K562 (cell line): ENCODE measurements at regions not wholly inside any gene's neighbourhood (a gene's known extent, or its start where the extent isn't known, plus 50 kb on each side); places are given as distances from the start of the nearest gene placed in this dataset.
A peak's percentile ranks its signal among the peaks of the same experiment; 100 is the strongest.
"Not testable (repeated sequence)": the region's sequence is repeated elsewhere in the genome, so short reads cannot be mapped to it uniquely, and the experiment has no call there.

Source experiments
- ATAC-seq: fragments of 200-7000 bp; cut with Tn5 transposase; 3 replicates; pipeline ENCODE4 v1.9.1; 2020; ENCODE audit warnings: moderate library complexity
- BruUV-seq: library from RNA; stranded (reverse); fragments of 400-500 nt; replicated peaks from 2 replicates; lab custom pipeline; 2021; lab: Mats Ljungman, UMichigan
- CTCF ChIA-PET: fragments of 300-600 bp; formaldehyde crosslinking; extraction: SDS; loops from one replicate; lab custom pipeline; 2021; ENCODE audit warnings: low intra/inter-chr PET ratio; lab: Yijun Ruan, JAX
- POLR2A ChIA-PET: fragments of 300-600, 350-650 bp; sonication (Branson Sonifier 250); formaldehyde crosslinking; extraction: SDS; loops from one replicate; lab custom pipeline; 2021; ENCODE audit warnings: antibody characterized with exemption, inconsistent platforms; lab: Yijun Ruan, JAX
- DNase-seq, 4 experiments: peaks; one replicate each; pipeline versions ENCODE4 v3.0.0 to v3.0.0-alpha.2; 2011 to 2018; ENCODE audit warnings: low spot score in 3 of 4, mixed read lengths in 3 of 4; ENCODE audit errors: extremely low read depth in 1 of 4
- FAIRE-seq: peaks from 2 replicates; lab custom pipeline; 2011; peaks lifted over from hg19 to GRCh38; lab: Jason Lieb, UNC
- H2AFZ ChIP-seq: 2 replicates; pipeline ENCODE4 v1.6.0; 2011; ENCODE audit warnings: low read depth, low read length, control low read depth, inconsistent platforms
- H3K27ac ChIP-seq: fragments of 200-600 bp; 3 replicates; pipeline ENCODE4 v1.8.0; 2011; ENCODE audit warnings: low read depth, mild to moderate bottlenecking, control low read depth, inconsistent platforms, low read length, moderate library complexity, mixed read lengths; ENCODE audit errors: extremely low read depth
- H3K27me3 ChIP-seq, 2 experiments: fragments of 300-600 bp in 1 of 2; 2 replicates in 1 of 2; 3 replicates in 1 of 2; pipeline versions ENCODE4 v1.6.0 to v1.8.0; 2011; ENCODE audit warnings: inconsistent platforms in 2 of 2, low read length in 2 of 2, mild to moderate bottlenecking in 1 of 2, mixed read lengths in 1 of 2, moderate library complexity in 1 of 2; ENCODE audit not compliant: control insufficient read depth in 2 of 2, insufficient read depth in 2 of 2
- H3K36me3 ChIP-seq: fragments of 300-600 bp; 3 replicates; pipeline ENCODE4 v1.8.0; 2011; ENCODE audit warnings: mild to moderate bottlenecking, low read length, inconsistent platforms; ENCODE audit not compliant: control insufficient read depth, insufficient read depth
- H3K4me1 ChIP-seq, 2 experiments: fragments of 200-600 bp in 1 of 2; replicated peaks in 1 of 2; 2 replicates in 1 of 2; 3 replicates in 1 of 2; pipeline versions ENCODE4 v1.5.1 to v1.8.0; 2011; ENCODE audit warnings: inconsistent platforms in 2 of 2, low read length in 2 of 2, mild to moderate bottlenecking in 1 of 2, mixed read lengths in 1 of 2, moderate library complexity in 1 of 2; ENCODE audit not compliant: control insufficient read depth in 2 of 2, insufficient read depth in 2 of 2
- H3K4me2 ChIP-seq: 2 replicates; pipeline ENCODE4 v1.6.1; 2011; ENCODE audit warnings: low read length, control low read depth, inconsistent platforms, mixed read lengths; ENCODE audit not compliant: insufficient read depth
- H3K4me3 ChIP-seq: fragments of 200-600 bp; sonication (generic), shearing (Covaris generic); 2 replicates; pipeline ENCODE4 v1.5.1; 2016; ENCODE audit warnings: control low read depth, inconsistent platforms
- H3K79me2 ChIP-seq: fragments of 200-600 bp; 3 replicates; pipeline ENCODE4 v1.8.0; 2011; ENCODE audit warnings: low read length, inconsistent platforms; ENCODE audit not compliant: control insufficient read depth, insufficient read depth
- H3K9ac ChIP-seq, 2 experiments: 2 replicates each; pipeline versions ENCODE4 v1.6.0 to v1.6.1; 2011; ENCODE audit warnings: low read depth in 2 of 2, low read length in 2 of 2, control low read depth in 1 of 2, inconsistent platforms in 1 of 2, mild to moderate bottlenecking in 1 of 2, mixed read lengths in 1 of 2; ENCODE audit not compliant: insufficient read depth in 1 of 2
- H3K9me1 ChIP-seq: one replicate; pipeline ENCODE4 v1.6.0; 2011; ENCODE audit warnings: inconsistent platforms, mild to moderate bottlenecking, low read length, moderate library complexity; ENCODE audit not compliant: control insufficient read depth, insufficient read depth
- H3K9me3 ChIP-seq: replicated peaks from 2 replicates; pipeline ENCODE4 v1.5.1; 2011; ENCODE audit warnings: low read depth, low read length, inconsistent platforms; ENCODE audit not compliant: control insufficient read depth, insufficient read depth
- H4K20me1 ChIP-seq: replicated peaks from 2 replicates; pipeline ENCODE4 v1.6.1; 2011; ENCODE audit warnings: low read length, inconsistent platforms, mixed read lengths; ENCODE audit not compliant: control insufficient read depth, insufficient read depth
- FOXK1 ChIP-seq: sonication (generic); formaldehyde crosslinking; IDR thresholded peaks from 2 replicates; pipeline ENCODE4 v1.8.0; 2022; ENCODE audit warnings: missing genetic modification reagents, mild to moderate bottlenecking, borderline replicate concordance
- HOXB6 ChIP-seq: fragments of 250-450 bp; sonication (Bioruptor Pico); IDR thresholded peaks from 2 replicates; pipeline ENCODE4 v1.5.1; 2022; ENCODE audit warnings: mild to moderate bottlenecking, borderline replicate concordance
- PYGO2 ChIP-seq: fragments of 450-650 bp; IDR thresholded peaks from 2 replicates; pipeline ENCODE4 v1.6.1; 2016; ENCODE audit warnings: mild to moderate bottlenecking, missing genetic modification characterization, moderate library complexity, missing compliant biosample characterization
- ZNF76 ChIP-seq: fragments of 250-450 bp; sonication (Bioruptor Pico); IDR thresholded peaks from 2 replicates; pipeline ENCODE4 v1.4.0; 2020; ENCODE audit warnings: mild to moderate bottlenecking, moderate library complexity, borderline replicate concordance
- WGBS: fragments of 100-300 bp; shearing (Covaris generic); methylation state at CpG from one replicate; pipeline ENCODE4 v1.1.6; 2016; ENCODE audit warnings: low coverage, mixed read lengths; ENCODE audit not compliant: insufficient coverage; ENCODE audit errors: missing lambda C conversion rate; 5-methylcytosine and 5-hydroxymethylcytosine counted together
- in situ Hi-C: fragments of 300-500 bp; cut with MboI; formaldehyde crosslinking; loops from 4 replicates; pipeline ENCODE4 v1.15.0; 2018; ENCODE audit warnings: inconsistent platforms, mixed read lengths
- intact Hi-C: fragments of 100-400 bp; cut with micrococcal nuclease; formaldehyde crosslinking; loops from 2 replicates; pipeline ENCODE4 v1.14.2; 2022
- TF ChIP-seq, protein P1 (sequence below), 2 experiments: fragments of 250-450 bp in 1 of 2; fragments of 450-650 bp in 1 of 2; sonication (Bioruptor Pico) in 1 of 2; IDR thresholded peaks; 2 replicates each; pipeline versions ENCODE4 v1.6.1 to v1.8.0; 2016 to 2021; ENCODE audit warnings: mild to moderate bottlenecking in 2 of 2, moderate library complexity in 2 of 2, missing compliant biosample characterization in 1 of 2, missing genetic modification characterization in 1 of 2
- TF ChIP-seq, protein P2 (sequence below): fragments of 250-450 bp; sonication (Bioruptor Pico); IDR thresholded peaks from 2 replicates; pipeline ENCODE4 v1.5.1; 2021; ENCODE audit warnings: mild to moderate bottlenecking
- TF ChIP-seq, protein P3 (sequence below): fragments of 450-650 bp; IDR thresholded peaks from 2 replicates; pipeline ENCODE4 v1.6.1; 2016

DNA sequence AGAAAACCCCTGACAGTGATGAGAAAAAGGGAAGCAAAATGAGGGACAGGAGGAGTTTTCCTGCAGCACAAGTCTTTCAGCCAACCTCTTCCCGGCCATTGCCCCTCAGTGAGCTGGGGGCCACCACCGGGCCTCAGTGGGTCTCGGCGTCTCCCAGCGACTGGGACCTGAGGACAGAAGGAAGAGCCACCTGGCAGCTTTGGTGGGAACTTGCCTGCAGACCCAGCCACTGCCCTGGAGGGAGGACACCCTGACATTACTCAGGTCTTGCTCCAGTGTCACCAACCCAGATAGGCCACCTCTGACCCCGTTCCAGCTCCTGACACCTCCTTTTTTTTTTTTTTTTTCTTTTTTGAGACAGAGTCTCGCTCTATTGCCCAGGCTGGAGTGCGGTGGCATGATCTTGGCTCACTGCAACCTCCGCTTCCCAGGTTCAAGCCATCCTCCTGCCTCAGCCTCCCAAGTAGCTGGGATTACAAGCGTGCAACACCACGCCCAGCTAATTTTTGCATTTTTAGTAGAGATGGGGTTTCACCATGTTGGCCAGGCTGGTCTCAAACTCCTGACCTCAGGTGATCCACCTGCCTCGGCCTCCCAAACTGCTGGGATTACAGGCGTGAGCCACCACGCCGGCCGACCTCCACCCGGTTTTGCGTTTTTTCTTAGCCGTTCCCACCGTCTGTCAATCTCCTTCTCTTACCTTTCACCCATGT is 159.7 kb downstream of the ZFP36L2 start:
- not testable (repeated sequence) for ATAC-seq, FAIRE-seq

DNA sequence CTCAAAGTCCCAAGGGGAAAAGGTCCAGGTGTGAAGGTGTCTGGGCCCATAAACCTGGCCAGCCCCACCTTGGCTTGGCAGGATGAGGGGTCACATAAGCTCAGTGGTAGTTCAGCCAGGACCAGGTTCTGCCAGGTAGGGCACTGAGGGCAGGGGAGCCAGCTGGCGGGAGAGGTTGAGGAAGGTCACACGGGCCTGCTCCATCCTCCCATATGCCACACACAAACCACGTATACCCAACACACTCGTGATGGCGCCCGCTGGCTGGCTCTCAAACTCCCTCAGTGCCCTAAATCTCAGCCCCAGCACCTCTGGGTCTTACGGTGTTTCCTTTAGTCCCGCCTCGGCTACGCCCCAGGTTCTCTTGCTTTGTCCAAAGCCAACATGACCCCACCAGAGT is 160.5 kb downstream of the ZFP36L2 start:
- intact Hi-C loops (no loop called here), in situ Hi-C loops (no loop called here)
- CTCF ChIA-PET: no interaction called here
- H3K9ac ChIP-seq: no peak overlapping the region
- ATAC-seq (no peak), FAIRE-seq (no peak), DNase-seq (no peak)
- no peaks in the 10 kb centered on the region for H3K27me3 ChIP-seq
- H3K4me1 ChIP-seq: peaks cover 3 to 29% of the 10 kb centered on the region in 2 experiments; a peak in 4 of 5 replicates
- no peak overlapping the region for H3K4me3 ChIP-seq
- no peak overlapping the region for H3K27ac ChIP-seq
- no peaks in the 10 kb centered on the region for H3K36me3 ChIP-seq
- no peak overlapping the region for H2AFZ ChIP-seq
- H4K20me1 ChIP-seq: no peaks in the 10 kb centered on the region
- H3K4me2 ChIP-seq: no peak overlapping the region
- BruUV-seq: no TSS peak
- no peaks in the 10 kb centered on the region for H3K79me2 ChIP-seq
- WGBS: 81% methylated on average over 10 of the region's 10 CpGs
- H3K9me3 ChIP-seq: no peaks in the 10 kb centered on the region
- no peaks in the 10 kb centered on the region for H3K9me1 ChIP-seq
- POLR2A ChIA-PET: interaction anchor here (0.7 to 0.8 kb wide), 2 partner anchors 37 to 281 kb away, joined by 3 read pairs; no protein-coding TSS in a partner anchor
- TF ChIP-seq, protein P1, sequence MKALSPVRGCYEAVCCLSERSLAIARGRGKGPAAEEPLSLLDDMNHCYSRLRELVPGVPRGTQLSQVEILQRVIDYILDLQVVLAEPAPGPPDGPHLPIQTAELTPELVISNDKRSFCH (CRISPR knock-in tag; IDR thresholded peaks at IDR 0.05): no peak
- TF ChIP-seq, protein P1 (tag; IDR thresholded peaks at IDR 0.05): no peak
- TF ChIP-seq FOXK1 (CRISPR knock-in tag) (no peak), PYGO2 (tag) (no peak), HOXB6 (CRISPR knock-in tag) (no peak), ZNF76 (CRISPR knock-in tag) (no peak)
- TF ChIP-seq, protein P2, sequence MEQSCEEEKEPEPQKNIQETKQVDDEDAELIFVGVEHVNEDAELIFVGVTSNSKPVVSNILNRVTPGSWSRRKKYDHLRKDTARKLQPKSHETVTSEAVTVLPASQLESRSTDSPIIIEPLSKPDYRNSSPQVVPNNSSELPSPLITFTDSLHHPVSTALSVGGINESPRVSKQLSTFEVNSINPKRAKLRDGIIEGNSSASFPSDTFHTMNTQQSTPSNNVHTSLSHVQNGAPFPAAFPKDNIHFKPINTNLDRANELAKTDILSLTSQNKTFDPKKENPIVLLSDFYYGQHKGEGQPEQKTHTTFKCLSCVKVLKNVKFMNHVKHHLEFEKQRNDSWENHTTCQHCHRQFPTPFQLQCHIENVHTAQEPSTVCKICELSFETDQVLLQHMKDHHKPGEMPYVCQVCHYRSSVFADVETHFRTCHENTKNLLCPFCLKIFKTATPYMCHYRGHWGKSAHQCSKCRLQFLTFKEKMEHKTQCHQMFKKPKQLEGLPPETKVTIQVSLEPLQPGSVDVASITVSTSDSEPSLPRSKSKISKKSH (CRISPR knock-in tag): no peak

More for the DNA sequence above, 159.7 kb downstream of the ZFP36L2 start:
- H4K20me1 ChIP-seq, H2AFZ ChIP-seq, H3K4me2 ChIP-seq, H3K4me3 ChIP-seq, H3K79me2 ChIP-seq, BruUV-seq, H3K27me3 ChIP-seq, H3K36me3 ChIP-seq, CTCF ChIA-PET, H3K9me3 ChIP-seq, in situ Hi-C loops, DNase-seq, H3K9me1 ChIP-seq, H3K27ac ChIP-seq, intact Hi-C loops: not testable (repeated sequence)
- 71% methylated on average over 11 of the region's 20 CpGs for whole genome bisulfite sequencing
- 0 out of 4 replicates have a peak overlapping the region, but pooled peaks of 1 of the 2 experiments have one; percentile 6 for H3K9ac ChIP-seq
- H3K4me1 ChIP-seq: peaks cover 3 to 29% of the 10 kb centered on the region in 2 experiments; a peak in 4 of 5 replicates
- POLR2A ChIA-PET: interaction anchor here (0.6 to 0.7 kb wide), 2 partner anchors 41 to 280 kb away, joined by 3 read pairs; no protein-coding TSS in a partner anchor
- TF ChIP-seq, protein P3, sequence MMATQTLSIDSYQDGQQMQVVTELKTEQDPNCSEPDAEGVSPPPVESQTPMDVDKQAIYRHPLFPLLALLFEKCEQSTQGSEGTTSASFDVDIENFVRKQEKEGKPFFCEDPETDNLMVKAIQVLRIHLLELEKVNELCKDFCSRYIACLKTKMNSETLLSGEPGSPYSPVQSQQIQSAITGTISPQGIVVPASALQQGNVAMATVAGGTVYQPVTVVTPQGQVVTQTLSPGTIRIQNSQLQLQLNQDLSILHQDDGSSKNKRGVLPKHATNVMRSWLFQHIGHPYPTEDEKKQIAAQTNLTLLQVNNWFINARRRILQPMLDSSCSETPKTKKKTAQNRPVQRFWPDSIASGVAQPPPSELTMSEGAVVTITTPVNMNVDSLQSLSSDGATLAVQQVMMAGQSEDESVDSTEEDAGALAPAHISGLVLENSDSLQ: peak; percentile 12; the same call in 1 of the 2 replicates
